ENCODE measurements at regions not wholly inside any gene's neighbourhood (a gene's known extent, or its start where the extent isn't known, plus 50 kb on each side); places are given as distances from the start of the nearest gene placed in this dataset.
A peak's percentile ranks its signal among the peaks of the same experiment; 100 is the strongest.
"Not testable (repeated sequence)": the region's sequence is repeated elsewhere in the genome, so short reads cannot be mapped to it uniquely, and the experiment has no call there.

- no peak for DNase-seq
Measured at GRCh38 chr14:103186909-103187586, 63.8 kb downstream of the TNFAIP2 start.

DNA sequence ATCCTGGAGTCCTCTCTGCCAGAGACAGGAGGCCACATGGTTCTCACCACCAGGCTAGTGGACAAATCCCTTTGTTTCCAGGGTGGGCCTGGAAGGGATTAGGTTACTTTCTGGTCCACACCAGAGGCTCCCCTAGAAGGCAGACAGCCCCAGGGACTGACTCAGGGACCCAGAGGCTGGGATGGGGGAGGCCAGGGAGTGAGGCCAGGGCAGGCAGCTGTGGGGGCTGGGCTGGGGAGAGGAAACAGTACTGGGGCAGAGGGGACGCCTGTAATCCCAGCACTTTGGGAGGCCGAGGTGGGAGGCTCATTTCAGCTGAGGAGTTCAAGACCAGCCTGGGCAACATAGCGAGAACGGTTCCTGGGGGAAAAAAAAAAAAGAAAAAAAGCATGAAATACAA is 64.7 kb downstream of the TNFAIP2 start:
- no peak for DNase-seq

DNA sequence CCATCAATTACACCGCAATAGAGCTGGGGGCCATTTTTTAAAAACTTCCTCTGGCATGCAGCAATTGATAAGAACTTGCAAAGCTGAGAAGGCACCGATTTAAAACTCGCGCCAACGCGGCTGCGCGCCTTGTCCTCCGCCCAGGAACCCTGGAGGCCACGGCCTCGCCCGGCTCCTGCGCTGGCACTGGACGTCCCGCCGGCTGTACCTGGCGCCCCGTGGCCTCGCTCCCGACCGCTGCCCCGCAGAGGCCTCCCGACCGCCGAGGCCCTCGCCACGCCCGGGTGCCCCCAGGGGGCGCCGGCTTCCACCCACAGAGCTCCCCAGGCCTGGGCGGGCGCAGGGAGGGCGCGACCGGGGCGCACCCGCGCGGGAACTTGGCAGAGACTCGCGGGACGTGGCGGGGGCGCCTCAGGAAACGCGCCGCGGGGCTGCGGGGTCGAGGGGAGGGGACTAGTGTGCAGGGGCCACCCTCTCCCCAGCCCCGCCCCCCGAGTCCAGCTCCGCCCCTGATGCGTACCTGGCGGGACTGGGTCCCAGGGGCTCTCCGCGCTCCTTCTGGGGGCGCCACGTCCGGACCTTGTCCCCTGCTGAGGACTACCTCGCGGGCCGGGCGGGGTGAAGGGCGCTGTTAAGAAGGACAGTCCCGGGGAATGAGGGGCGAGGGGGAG is 65.7 kb downstream of the TNFAIP2 start:
- peak; percentile 32 for DNase-seq

GRCh38 chr14:103189481-103190470 is 66.5 kb downstream of the TNFAIP2 start:
- no peak for DNase-seq

DNA sequence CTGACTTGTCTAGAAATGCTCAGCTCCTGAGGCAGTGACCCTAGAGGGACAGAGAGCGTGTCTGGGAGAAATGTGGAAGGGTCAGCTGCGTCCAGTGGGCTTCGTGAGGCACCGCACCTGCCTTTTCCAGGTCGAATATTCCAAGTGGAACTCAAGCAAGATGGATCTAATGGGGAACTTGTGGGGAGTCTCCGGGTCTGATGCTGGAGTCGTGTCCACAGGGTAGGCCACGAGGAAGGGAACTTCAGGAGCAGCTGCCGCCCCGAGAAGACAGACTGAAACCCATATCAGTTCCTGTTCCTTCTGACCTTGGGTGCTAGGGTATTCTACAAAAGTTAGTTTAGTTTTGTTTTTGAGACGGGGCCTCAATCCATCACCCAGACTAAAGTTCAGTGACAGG is 67.5 kb downstream of the TNFAIP2 start:
- no peak for DNase-seq

GRCh38 chr14:103191844-103192243 is 68.6 kb downstream of the TNFAIP2 start:
- DNase-seq: no peak

- no peak for DNase-seq
Measured at GRCh38 chr14:103192246-103192840, 69.1 kb downstream of the TNFAIP2 start.

GRCh38 chr14:103192861-103193260 is 69.6 kb downstream of the TNFAIP2 start:
- DNase-seq: not testable (repeated sequence)

DNA sequence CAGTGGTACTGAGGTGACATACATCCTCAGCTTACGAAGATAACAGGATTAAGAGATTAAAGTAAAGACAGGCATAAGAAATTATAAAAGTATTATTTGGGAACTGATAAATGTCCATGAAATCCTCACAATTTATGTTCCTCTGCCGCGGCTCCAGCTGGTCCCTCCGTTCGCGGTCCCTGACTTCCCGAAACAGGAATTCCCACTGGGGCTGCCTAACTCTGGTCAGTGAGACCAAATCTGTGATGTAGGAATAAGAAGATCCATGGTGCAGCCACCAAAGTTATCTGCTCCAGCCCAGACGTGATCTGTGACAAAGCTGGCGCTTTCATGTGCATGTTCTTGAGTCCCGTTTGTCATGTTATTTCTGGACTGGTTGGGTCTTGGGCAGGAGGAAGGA is 70.2 kb downstream of the TNFAIP2 start:
- not testable (repeated sequence) for DNase-seq

- DNase-seq: no peak
Measured at GRCh38 chr14:103194256-103195045, 71.2 kb downstream of the TNFAIP2 start.

DNA sequence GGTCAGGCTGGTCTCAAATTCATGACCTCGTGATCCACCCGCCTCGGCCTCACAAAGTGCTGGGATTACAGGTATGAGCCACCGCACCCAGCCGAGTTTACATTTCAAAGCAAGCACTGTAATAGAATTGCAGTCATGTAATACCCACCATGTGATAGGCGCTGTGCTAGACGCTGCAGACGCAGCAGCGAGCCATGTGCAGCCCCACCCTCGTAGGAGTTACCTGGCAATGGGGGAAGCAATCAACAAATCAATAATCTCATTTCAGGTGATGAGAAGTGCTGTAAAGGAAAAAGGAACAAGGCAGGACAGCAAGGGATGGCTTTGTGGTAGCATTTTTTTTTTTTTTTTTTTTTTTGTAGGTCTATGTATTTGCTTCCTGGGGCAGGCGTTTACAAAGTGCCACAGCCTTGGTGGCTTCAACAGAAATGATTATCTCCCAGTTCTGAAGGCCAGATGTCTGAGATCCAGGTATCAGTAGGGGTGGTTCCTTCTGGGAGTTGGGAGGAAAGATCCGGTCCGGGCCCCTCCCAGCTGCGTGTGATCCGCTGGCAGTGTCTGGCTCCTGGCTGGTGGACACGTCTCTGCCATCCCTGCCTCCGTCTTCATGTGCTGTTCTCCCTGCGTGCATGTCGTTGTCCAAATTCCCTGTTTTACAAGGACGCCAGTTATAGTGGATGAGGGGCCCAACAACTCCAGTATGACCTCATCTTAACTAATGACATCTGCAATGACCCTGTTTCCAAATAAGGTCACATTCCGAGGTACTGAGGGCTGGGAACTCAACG is 72.8 kb downstream of the TNFAIP2 start:
- no peak for DNase-seq

- no peak for DNase-seq
Measured at GRCh38 chr14:103196716-103197115, 73.5 kb downstream of the TNFAIP2 start.

DNA sequence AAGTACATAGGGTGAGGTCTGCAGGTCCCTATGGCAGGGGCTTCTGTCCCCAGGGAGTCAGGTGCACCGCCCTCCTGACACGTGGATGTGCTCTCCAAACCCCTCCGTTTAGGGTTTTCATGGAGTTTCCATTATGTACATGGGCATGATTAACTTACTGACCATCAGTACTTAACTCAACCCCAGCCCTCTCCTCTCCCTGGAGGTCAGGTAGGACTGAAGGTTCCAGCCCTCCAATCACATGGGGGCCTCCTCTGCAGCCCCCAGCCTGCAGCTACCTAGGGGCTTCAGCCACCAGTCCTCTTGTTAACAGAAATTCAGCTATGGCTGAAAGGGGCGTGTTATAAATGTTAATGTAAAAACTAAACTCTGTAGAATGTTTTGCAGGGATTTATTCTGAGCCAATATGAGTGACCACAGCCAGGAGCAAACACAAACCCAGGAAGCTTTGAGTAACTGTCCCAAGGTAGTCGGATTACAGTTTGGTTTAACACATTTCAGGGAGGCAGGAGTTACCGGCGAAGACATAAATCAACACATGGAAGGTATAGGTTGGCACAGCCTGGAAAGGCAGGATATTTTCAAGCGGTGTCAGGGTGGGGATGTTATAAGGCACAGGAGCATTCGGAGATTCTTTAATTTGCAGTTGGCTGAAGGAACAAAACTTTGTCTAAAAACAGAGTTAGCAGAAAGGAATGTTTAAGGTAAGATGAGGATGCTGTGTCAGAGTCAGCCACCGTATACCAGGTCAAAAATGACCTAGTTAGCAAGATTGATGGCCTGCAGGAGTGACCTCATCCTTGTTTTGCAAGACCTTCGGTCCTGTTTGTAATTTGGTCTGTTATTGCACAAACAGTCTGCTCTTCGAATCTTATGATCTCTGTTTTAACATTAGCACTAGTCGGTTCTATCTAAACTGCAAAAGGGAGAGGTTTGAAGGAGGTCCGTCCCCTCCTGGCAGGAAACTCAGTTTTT is 75.2 kb downstream of the TNFAIP2 start:
- DNase-seq: no peak

DNA sequence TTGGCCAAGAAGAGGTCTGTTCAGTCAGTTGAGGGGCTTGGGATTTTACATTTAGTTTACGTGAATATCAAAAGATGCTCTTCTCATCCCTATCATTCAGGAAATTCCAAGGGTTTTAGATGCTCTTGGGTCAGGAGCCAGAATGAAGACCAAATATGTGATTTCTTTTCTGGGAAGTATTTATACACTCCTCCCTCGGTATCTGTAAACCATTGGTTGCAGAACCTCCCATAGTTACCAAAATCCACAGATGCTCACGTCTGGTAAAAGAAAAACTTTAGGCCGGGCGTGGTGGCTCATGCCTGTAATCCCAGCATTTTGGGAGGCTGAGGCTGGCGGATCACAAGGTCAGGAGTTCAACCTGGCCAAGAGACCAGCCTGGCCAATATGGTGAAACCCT is 75.9 kb downstream of the TNFAIP2 start:
- DNase-seq: no peak

- DNase-seq: no peak
Measured at GRCh38 chr14:103201801-103202200, 78.5 kb downstream of the TNFAIP2 start.

DNA sequence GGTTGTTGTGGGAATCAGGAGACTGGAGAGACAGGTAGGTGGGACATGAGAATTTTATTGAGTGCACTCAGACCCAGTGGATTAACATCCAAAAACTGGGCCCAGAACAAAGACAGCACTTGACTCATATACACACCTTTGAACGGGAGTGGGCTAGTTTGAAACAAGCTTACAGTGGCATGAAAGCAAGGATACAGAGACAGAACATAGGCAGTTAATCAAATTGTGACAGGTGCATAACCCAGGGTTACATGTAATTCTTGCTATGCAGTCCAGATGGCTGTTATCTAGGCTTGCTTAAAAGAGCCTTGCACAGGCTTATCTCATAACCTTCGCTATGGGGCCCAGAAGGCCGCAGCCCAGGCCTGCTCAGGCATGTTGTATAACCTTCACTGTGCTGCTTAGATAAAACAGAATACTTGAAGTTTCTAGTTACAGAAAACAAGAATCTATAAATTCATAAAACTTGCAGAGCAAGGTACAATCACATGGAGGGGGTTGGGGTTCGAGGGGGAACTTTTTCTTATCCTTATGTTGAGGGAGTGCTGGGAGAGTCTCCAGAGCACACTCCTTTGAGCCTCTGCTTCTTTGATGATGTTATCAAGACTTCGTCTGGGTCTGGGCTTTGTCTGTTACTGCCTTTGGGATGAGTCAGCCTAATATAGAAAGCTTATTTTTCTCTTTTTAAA is 81.7 kb downstream of the TNFAIP2 start:
- no peak for DNase-seq

DNA sequence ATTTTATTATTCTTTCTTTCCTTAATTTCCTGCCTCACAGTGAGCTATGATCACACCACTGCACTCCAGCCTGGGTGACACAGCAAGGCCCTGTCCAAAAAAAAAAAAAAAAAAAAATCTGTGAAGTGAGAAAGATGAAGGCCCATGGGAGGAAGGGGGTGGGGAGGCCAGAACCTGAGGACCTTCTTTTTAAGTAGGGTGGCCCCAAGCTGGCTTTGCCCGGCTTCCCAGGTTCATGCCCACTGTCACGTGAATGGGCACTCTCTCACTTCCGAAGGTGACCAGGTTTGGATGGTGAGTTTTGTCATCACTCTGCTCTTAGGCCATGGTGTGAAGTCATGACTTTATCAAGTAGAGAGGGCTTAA is 82.3 kb downstream of the TNFAIP2 start:
- no peak for DNase-seq

- no peak for DNase-seq
Measured at GRCh38 chr14:103206023-103206481, 82.8 kb downstream of the TNFAIP2 start.

- no peak for DNase-seq
Measured at GRCh38 chr14:103206836-103207387, 83.7 kb downstream of the TNFAIP2 start.
